HG02885 (cell line): ENCODE measurements at regions not wholly inside any gene's neighbourhood (a gene's known extent, or its start where the extent isn't known, plus 50 kb on each side); places are given as distances from the start of the nearest gene placed in this dataset.
A peak's percentile ranks its signal among the peaks of the same experiment; 100 is the strongest.
"Not testable (repeated sequence)": the region's sequence is repeated elsewhere in the genome, so short reads cannot be mapped to it uniquely, and the experiment has no call there.

Source experiments
- ATAC-seq: cut with Tn5 transposase; IDR thresholded peaks from one replicate; pipeline ENCODE4 v1.9.1; 2021; ENCODE audit warnings: mild to moderate bottlenecking; ENCODE audit not compliant: unreplicated experiment, poor library complexity

DNA sequence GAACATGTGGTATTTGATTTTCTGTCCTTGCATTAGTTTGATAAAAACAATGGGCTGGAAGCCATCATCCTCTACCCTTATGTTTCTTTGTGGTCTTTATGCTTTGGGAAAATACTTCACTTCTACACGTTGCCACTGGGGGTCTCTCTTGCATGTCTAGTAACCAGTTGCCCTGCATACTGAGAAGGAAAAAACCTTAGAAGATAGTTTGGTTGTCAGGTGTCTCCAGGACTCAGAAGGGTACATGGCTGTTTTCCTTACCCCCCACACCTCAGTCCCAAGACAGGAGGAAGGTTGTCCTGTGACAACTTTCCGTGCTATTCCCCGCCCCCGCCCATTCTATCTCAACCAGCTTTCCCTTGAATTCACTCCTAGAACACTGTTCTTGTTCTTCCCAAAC is 62.1 kb upstream of the LANCL3 start:
- peak; percentile 80 for ATAC-seq

DNA sequence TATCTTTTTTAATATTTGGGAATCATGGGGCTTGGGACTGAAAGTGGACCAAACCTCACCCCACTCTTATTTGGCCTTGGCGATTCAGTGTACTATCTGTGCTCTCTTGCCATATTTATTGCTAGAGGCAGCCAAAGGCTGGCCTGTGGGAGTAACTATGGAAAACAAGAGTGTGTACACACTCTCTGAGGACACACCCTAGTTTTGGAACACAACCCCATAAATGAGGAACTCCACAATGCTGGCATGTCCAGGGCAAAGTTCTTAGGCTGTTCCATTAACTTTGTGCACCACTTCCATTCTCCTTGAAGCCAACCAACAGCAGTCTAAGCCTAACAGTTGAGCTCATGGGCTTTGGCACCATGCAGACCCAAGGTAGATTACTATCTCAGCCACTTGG is 54.9 kb upstream of the LANCL3 start:
- ATAC-seq: not testable (repeated sequence)

- not testable (repeated sequence) for ATAC-seq
These were observed 52.2 kb upstream of the LANCL3 start for GRCh38 chrX:37519261-37519660.

DNA sequence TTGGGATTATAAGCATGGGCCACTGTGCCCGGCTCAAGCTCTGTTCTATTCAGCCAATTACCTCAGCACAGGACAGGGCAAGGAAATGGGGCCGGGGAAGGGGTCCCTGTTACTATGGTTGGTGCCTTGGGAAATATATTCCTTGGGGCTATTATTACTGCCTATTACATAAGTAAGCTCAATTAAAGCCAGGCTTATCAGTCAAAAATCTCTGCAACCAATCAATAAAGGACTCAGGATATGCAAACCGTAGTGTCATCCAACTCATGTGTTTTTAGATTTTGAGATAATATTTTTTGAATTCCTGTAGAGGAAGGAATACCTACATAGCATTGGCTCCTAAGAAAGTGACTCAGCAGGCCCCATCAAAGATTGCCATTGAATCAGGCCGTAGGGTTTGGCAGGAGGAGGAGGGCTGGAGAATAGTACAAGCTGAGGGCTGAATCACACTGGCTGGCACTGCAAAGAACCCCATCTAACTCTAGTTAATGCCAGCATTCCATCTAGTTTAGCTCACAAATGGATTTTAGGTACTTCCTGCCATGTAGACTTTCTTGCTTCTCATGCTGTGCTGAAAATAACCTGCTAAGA is 50.5 kb upstream of the LANCL3 start:
- not testable (repeated sequence) for ATAC-seq
